IMR-90 (cell line): ENCODE measurements at regions not wholly inside any gene's neighbourhood (a gene's known extent, or its start where the extent isn't known, plus 50 kb on each side); places are given as distances from the start of the nearest gene placed in this dataset.
A peak's percentile ranks its signal among the peaks of the same experiment; 100 is the strongest.

Source experiments
- ATAC-seq: fragments of 200-7000 bp; cut with Tn5 transposase; 2 replicates; pipeline ENCODE4 v1.9.1; 2020; ENCODE audit warnings: low read depth, mild to moderate bottlenecking, moderate library complexity
- BruUV-seq: library from RNA; stranded (reverse); fragments of 400-500 nt; replicated peaks from 2 replicates; lab custom pipeline; 2021; lab: Mats Ljungman, UMichigan
- CTCF ChIA-PET: fragments of 300-600 bp; formaldehyde crosslinking; extraction: SDS; loops from one replicate; lab custom pipeline; 2021; ENCODE audit warnings: antibody characterized with exemption; lab: Yijun Ruan, JAX
- POLR2A ChIA-PET: fragments of 300-600 bp; sonication (Branson Sonifier 250); formaldehyde crosslinking; loops from one replicate; lab custom pipeline; 2022; ENCODE audit warnings: antibody characterized with exemption; ENCODE audit not compliant: unreplicated experiment; lab: Charles Lee
- DNase-seq: peaks from one replicate; pipeline ENCODE4 v3.0.0; 2013
- H2AFZ ChIP-seq: replicated peaks from 2 replicates; pipeline ENCODE3; 2013; ENCODE audit warnings: low read length, mild to moderate bottlenecking; ENCODE audit not compliant: poor library complexity
- H2AK5ac ChIP-seq: 2 replicates; pipeline ENCODE4 v1.6.1; 2013; ENCODE audit warnings: low read depth, low read length, inconsistent platforms
- H2AK9ac ChIP-seq: replicated peaks from 2 replicates; pipeline ENCODE3; 2013; ENCODE audit warnings: mild to moderate bottlenecking, low read depth, low read length, moderate library complexity; ENCODE audit not compliant: poor library complexity
- H2BK120ac ChIP-seq: 2 replicates; pipeline ENCODE4 v1.6.1; 2013; ENCODE audit warnings: low read depth, low read length, inconsistent platforms
- H2BK15ac ChIP-seq: 3 replicates; pipeline ENCODE4 v1.6.1; 2013; ENCODE audit warnings: low read depth, low read length, inconsistent platforms
- H2BK20ac ChIP-seq: 2 replicates; pipeline ENCODE4 v1.6.1; 2013; ENCODE audit warnings: low read depth, mild to moderate bottlenecking, inconsistent platforms, low read length, moderate library complexity
- H2BK5ac ChIP-seq: 2 replicates; pipeline ENCODE4 v1.6.1; 2013; ENCODE audit warnings: mild to moderate bottlenecking, low read depth, low read length, inconsistent platforms; ENCODE audit not compliant: poor library complexity, severe bottlenecking
- H3K14ac ChIP-seq: replicated peaks from 2 replicates; pipeline ENCODE4 v1.6.1; 2013; ENCODE audit warnings: low read depth, low read length, inconsistent platforms
- H3K18ac ChIP-seq: 2 replicates; pipeline ENCODE4 v1.6.1; 2013; ENCODE audit warnings: low read depth, low read length, control low read depth
- H3K23ac ChIP-seq: 2 replicates; pipeline ENCODE4 v1.6.1; 2013; ENCODE audit warnings: low read depth, low read length, inconsistent platforms
- H3K27ac ChIP-seq: 2 replicates; pipeline ENCODE4 v1.5.1; 2013; ENCODE audit warnings: mild to moderate bottlenecking, control low read depth, low read length; ENCODE audit not compliant: insufficient read depth
- H3K27me3 ChIP-seq: 2 replicates; pipeline ENCODE4 v1.6.1; 2013; ENCODE audit warnings: low read length; ENCODE audit not compliant: control insufficient read depth, insufficient read depth
- H3K36me3 ChIP-seq: 2 replicates; pipeline ENCODE4 v1.6.1; 2013; ENCODE audit warnings: low read length, mixed read lengths; ENCODE audit not compliant: control insufficient read depth, insufficient read depth
- H3K4ac ChIP-seq: 2 replicates; pipeline ENCODE4 v1.6.1; 2013; ENCODE audit warnings: low read depth, low read length, inconsistent platforms
- H3K4me1 ChIP-seq: 2 replicates; pipeline ENCODE4 v1.6.1; 2013; ENCODE audit warnings: low read length, mixed read lengths; ENCODE audit not compliant: control insufficient read depth, insufficient read depth
- H3K4me2 ChIP-seq: 2 replicates; pipeline ENCODE4 v1.6.1; 2013; ENCODE audit warnings: low read depth, mild to moderate bottlenecking, control low read depth, low read length, moderate library complexity
- H3K4me3 ChIP-seq: 2 replicates; pipeline ENCODE4 v1.5.1; 2013; ENCODE audit warnings: low read depth, mild to moderate bottlenecking, control low read depth, low read length, moderate library complexity; ENCODE audit not compliant: insufficient read depth
- H3K56ac ChIP-seq: 2 replicates; pipeline ENCODE4 v1.6.1; 2013; ENCODE audit warnings: low read length, inconsistent platforms; ENCODE audit not compliant: insufficient read depth; ENCODE audit errors: extremely low read depth
- H3K79me1 ChIP-seq, 2 experiments: 2 replicates each; pipeline ENCODE4 v1.6.1; 2013; ENCODE audit warnings: low read length in 2 of 2, inconsistent platforms in 1 of 2, low read depth in 1 of 2
- H3K9ac ChIP-seq: 2 replicates; pipeline ENCODE4 v1.6.1; 2013; ENCODE audit warnings: low read depth, low read length, control low read depth
- H3K9me1 ChIP-seq: 2 replicates; pipeline ENCODE4 v1.6.1; 2013; ENCODE audit warnings: low read length, inconsistent platforms; ENCODE audit not compliant: insufficient read depth
- H3K9me3 ChIP-seq: 2 replicates; pipeline ENCODE4 v1.6.1; 2013; ENCODE audit warnings: low read length; ENCODE audit not compliant: control insufficient read depth, insufficient read depth
- H4K20me1 ChIP-seq: 2 replicates; pipeline ENCODE4 v1.6.1; 2013; ENCODE audit warnings: low read length, inconsistent platforms; ENCODE audit not compliant: insufficient read depth
- H4K5ac ChIP-seq: 2 replicates; pipeline ENCODE4 v1.6.1; 2013; ENCODE audit warnings: mild to moderate bottlenecking, low read depth, low read length, control low read depth
- H4K8ac ChIP-seq, 2 experiments: 2 replicates each; pipeline ENCODE4 v1.6.1; 2013; ENCODE audit warnings: low read depth in 2 of 2, low read length in 2 of 2, control low read depth in 1 of 2, inconsistent platforms in 1 of 2
- H4K91ac ChIP-seq: 2 replicates; pipeline ENCODE4 v1.6.1; 2013; ENCODE audit warnings: low read depth, low read length, inconsistent platforms; ENCODE audit not compliant: insufficient read depth
- BHLHE40 ChIP-seq: fragments of 150-350 bp; IDR thresholded peaks from 2 replicates; pipeline ENCODE4 v1.6.1; 2016; ENCODE audit warnings: mild to moderate bottlenecking, low read depth, low read length
- CEBPB ChIP-seq: IDR thresholded peaks from 2 replicates; pipeline ENCODE4 v1.6.1; 2012; ENCODE audit warnings: low read depth, low read length, improper control_type of control experiment
- FOS ChIP-seq: fragments of 150-350 bp; IDR thresholded peaks from 2 replicates; pipeline ENCODE4 v1.6.1; 2016; ENCODE audit warnings: low read depth, low read length
- MAFK ChIP-seq: IDR thresholded peaks from 2 replicates; pipeline ENCODE4 v1.6.1; 2012; ENCODE audit warnings: low read depth, low read length, improper control_type of control experiment
- NFE2L2 ChIP-seq: fragments of 150-350 bp; IDR thresholded peaks from 2 replicates; pipeline ENCODE4 v1.6.1; 2016; ENCODE audit warnings: low read depth, mild to moderate bottlenecking, low read length
- RAD21 ChIP-seq: IDR thresholded peaks from 2 replicates; pipeline ENCODE4 v1.6.1; 2012; ENCODE audit warnings: low read length, improper control_type of control experiment
- SMC3 ChIP-seq: fragments of 150-350 bp; IDR thresholded peaks from 2 replicates; pipeline ENCODE4 v1.6.1; 2016; ENCODE audit warnings: low read depth, mild to moderate bottlenecking, antibody characterized with exemption, low read length, moderate library complexity
- WGBS, 2 experiments: methylation state at CpG; one replicate each; pipeline versions ENCODE4 v1.1.5 to v1.1.7; 2013; ENCODE audit warnings: missing lambda C conversion rate in 2 of 2; ENCODE audit not compliant: insufficient read length in 1 of 2; ENCODE audit errors: extremely low coverage in 2 of 2; 5-methylcytosine and 5-hydroxymethylcytosine counted together
- dilution Hi-C: fragments of 300-500 bp; cut with HindIII; formaldehyde crosslinking; loops from one replicate; pipeline ENCODE4 v1.14.3; 2018; ENCODE audit warnings: low sequenced_read_pairs; ENCODE audit not compliant: unreplicated experiment
- in situ Hi-C: fragments of 300-500 bp; cut with MboI; formaldehyde crosslinking; loops from 3 replicates; pipeline ENCODE4 v1.14.3; 2019; ENCODE audit warnings: low sequenced_read_pairs, inconsistent platforms, mixed read lengths
- intact Hi-C: fragments of 100-400 bp; cut with micrococcal nuclease; formaldehyde crosslinking; loops from 2 replicates; pipeline ENCODE4 v1.10.0; 2022
- TF ChIP-seq, protein P1 (sequence below): fragments of 150-350 bp; IDR thresholded peaks from 2 replicates; pipeline ENCODE4 v1.6.1; 2016; ENCODE audit warnings: low read depth, mild to moderate bottlenecking, low read length, moderate library complexity, borderline replicate concordance
- TF ChIP-seq, protein P2 (sequence below): fragments of 150-350 bp; IDR thresholded peaks from 2 replicates; pipeline ENCODE4 v1.6.1; 2017; ENCODE audit warnings: mild to moderate bottlenecking, antibody characterized with exemption, low read length, low read depth

DNA sequence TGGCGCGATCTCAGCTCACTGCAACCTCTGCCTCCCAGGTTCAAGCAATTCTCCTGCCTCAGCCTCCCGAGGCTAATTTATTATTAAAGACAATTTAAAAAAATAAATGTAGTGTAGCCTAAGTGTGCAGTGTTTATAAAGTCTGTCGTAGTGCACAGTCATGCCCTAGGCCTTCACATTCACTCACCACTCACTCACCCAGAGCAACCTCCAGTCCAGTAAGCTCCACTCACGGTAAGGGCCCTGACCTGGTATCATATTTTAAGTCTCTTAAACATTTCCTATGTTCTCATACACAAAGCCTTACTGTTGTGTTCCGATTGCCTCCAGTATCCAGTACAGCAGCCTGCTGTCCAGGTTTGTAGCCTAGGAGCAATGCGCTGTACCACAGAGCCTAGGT is 168.2 kb upstream of the FOXQ1 start:
- H3K9ac ChIP-seq: no peak overlapping the region
- no peak overlapping the region for H3K23ac ChIP-seq
- H3K9me1 ChIP-seq: peaks cover 15% of the 10 kb centered on the region; the same call in 1 of the 2 replicates
- H2AK5ac ChIP-seq: no peak overlapping the region
- 0 out of 2 replicates have a peak, but pooled peaks have one; percentile 38 for TF ChIP-seq BHLHE40
- no peak for TF ChIP-seq CEBPB
- no peak for TF ChIP-seq MAFK
- TF ChIP-seq, protein P1, sequence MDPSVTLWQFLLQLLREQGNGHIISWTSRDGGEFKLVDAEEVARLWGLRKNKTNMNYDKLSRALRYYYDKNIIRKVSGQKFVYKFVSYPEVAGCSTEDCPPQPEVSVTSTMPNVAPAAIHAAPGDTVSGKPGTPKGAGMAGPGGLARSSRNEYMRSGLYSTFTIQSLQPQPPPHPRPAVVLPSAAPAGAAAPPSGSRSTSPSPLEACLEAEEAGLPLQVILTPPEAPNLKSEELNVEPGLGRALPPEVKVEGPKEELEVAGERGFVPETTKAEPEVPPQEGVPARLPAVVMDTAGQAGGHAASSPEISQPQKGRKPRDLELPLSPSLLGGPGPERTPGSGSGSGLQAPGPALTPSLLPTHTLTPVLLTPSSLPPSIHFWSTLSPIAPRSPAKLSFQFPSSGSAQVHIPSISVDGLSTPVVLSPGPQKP: no peak
- TF ChIP-seq RAD21: no peak
- no peak for TF ChIP-seq SMC3
- peak; percentile 50; the same call in 1 of the 2 replicates for TF ChIP-seq FOS
- peak; percentile 62; the same call in 1 of the 2 replicates for TF ChIP-seq NFE2L2
- TF ChIP-seq, protein P2, sequence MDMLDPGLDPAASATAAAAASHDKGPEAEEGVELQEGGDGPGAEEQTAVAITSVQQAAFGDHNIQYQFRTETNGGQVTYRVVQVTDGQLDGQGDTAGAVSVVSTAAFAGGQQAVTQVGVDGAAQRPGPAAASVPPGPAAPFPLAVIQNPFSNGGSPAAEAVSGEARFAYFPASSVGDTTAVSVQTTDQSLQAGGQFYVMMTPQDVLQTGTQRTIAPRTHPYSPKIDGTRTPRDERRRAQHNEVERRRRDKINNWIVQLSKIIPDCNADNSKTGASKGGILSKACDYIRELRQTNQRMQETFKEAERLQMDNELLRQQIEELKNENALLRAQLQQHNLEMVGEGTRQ: no peak
- no peak overlapping the region for H3K14ac ChIP-seq
- no peak overlapping the region for H4K5ac ChIP-seq
- peaks cover 11% of the 10 kb centered on the region for H3K4me1 ChIP-seq
- ChIA-PET POLR2A (no interaction called here), CTCF (interaction anchor here (1.0 kb wide), 1 partner anchor 170 kb away, joined by 3 read pairs; no protein-coding TSS in a partner anchor)
- H4K8ac ChIP-seq: peak overlapping the region in 1 of 2 experiments; percentile 56; a peak in 2 of 4 replicates
- no peaks in the 10 kb centered on the region for H4K20me1 ChIP-seq
- H2BK15ac ChIP-seq: no peak overlapping the region; the same call in 2 of the 3 replicates
- H4K91ac ChIP-seq: 0 out of 2 replicates have a peak overlapping the region, but pooled peaks have one; percentile 39
- H3K79me1 ChIP-seq: no peaks in the 10 kb centered on the region
- ATAC-seq: peak; percentile 92
- peak overlapping the region; percentile 35 for H2AFZ ChIP-seq
- H3K27ac ChIP-seq: peak overlapping the region; percentile 9; the same call in 1 of the 2 replicates
- intact Hi-C loops: loop anchor here (10.0 kb wide), 1 partner anchor 209 kb away; no protein-coding TSS in a partner anchor
- BruUV-seq: no TSS peak
- peak; percentile 87 for DNase-seq
- peaks cover 2% of the 10 kb centered on the region for H3K9me3 ChIP-seq
- no peak overlapping the region for H3K4me3 ChIP-seq
- H3K18ac ChIP-seq: no peak overlapping the region
- 0 out of 2 replicates have a peak overlapping the region, but pooled peaks have one; percentile 51 for H3K4ac ChIP-seq
- peak overlapping the region; percentile 61; the same call in 1 of the 2 replicates for H2BK120ac ChIP-seq
- dilution Hi-C loops: no loop called here
- H3K56ac ChIP-seq: no peak overlapping the region
- no peak overlapping the region for H2BK5ac ChIP-seq
- H3K27me3 ChIP-seq: no peaks in the 10 kb centered on the region; the same call in 1 of the 2 replicates
- in situ Hi-C loops: no loop called here
- WGBS, 2 experiments: no CpG with 5 or more reads among the region's 7 CpGs
- H2BK20ac ChIP-seq: peak overlapping the region; percentile 77; the same call in 1 of the 2 replicates
- no peaks in the 10 kb centered on the region for H3K36me3 ChIP-seq
- peak overlapping the region; percentile 58; the same call in 1 of the 2 replicates for H3K4me2 ChIP-seq
- peak overlapping the region; percentile 8 for H2AK9ac ChIP-seq
